Smooth muscle cell (in vitro differentiated cells): ENCODE measurements at regions not wholly inside any gene's neighbourhood (a gene's known extent, or its start where the extent isn't known, plus 50 kb on each side); places are given as distances from the start of the nearest gene placed in this dataset.

Experiments
- DNase-seq: peaks from one replicate; lab custom pipeline; 2025; ENCODE audit not compliant: unreplicated experiment; lab: John Stamatoyannopoulos, UW
- H2AFZ ChIP-seq: fragments of 200-600 bp; sonication (generic); 2 replicates; pipeline ENCODE4 v1.6.0; 2016; ENCODE audit warnings: antibody characterized with exemption, low read depth, mild to moderate bottlenecking
- H3F3A ChIP-seq: fragments of 200-600 bp; sonication (generic); 2 replicates; pipeline ENCODE4 v1.6.0; 2017; ENCODE audit warnings: antibody characterized with exemption, low read depth
- H3K27ac ChIP-seq: fragments of 200-600 bp; sonication (generic); 2 replicates; pipeline ENCODE4 v1.5.1; 2016; ENCODE audit warnings: low read depth, mild to moderate bottlenecking
- H3K27me3 ChIP-seq: fragments of 200-600 bp; sonication (generic); 2 replicates; pipeline ENCODE4 v1.6.1; 2016; ENCODE audit warnings: low read depth, mild to moderate bottlenecking
- H3K36me3 ChIP-seq: fragments of 200-600 bp; sonication (generic); 2 replicates; pipeline ENCODE4 v1.5.1; 2016; ENCODE audit warnings: low read depth
- H3K4me1 ChIP-seq: fragments of 200-600 bp; sonication (generic); 2 replicates; pipeline ENCODE4 v1.5.1; 2016; ENCODE audit warnings: low read depth
- H3K4me2 ChIP-seq: fragments of 200-600 bp; sonication (generic); 2 replicates; pipeline ENCODE4 v1.6.0; 2016; ENCODE audit warnings: mild to moderate bottlenecking
- H3K4me3 ChIP-seq: fragments of 200-600 bp; sonication (generic); 2 replicates; pipeline ENCODE4 v1.5.1; 2016; ENCODE audit warnings: mild to moderate bottlenecking
- H3K79me2 ChIP-seq: fragments of 200-600 bp; sonication (generic); 2 replicates; pipeline ENCODE4 v1.6.0; 2016; ENCODE audit warnings: low read depth, mild to moderate bottlenecking
- H3K9ac ChIP-seq: fragments of 200-600 bp; sonication (generic); 2 replicates; pipeline ENCODE4 v1.6.0; 2016; ENCODE audit warnings: low read depth
- H3K9me3 ChIP-seq: fragments of 200-600 bp; sonication (generic); replicated peaks from 2 replicates; pipeline ENCODE4 v1.5.1; 2016; ENCODE audit warnings: low read depth
- H4K20me1 ChIP-seq: fragments of 200-600 bp; sonication (generic); 2 replicates; pipeline ENCODE4 v1.6.0; 2016; ENCODE audit warnings: low read depth
- WGBS: methylation state at CpG from one replicate; pipeline ENCODE4 v1.1.7; 2016; ENCODE audit warnings: low lambda C conversion rate; 5-methylcytosine and 5-hydroxymethylcytosine counted together
- TF ChIP-seq, protein P1 (sequence below): fragments of 200-600 bp; sonication (generic); IDR thresholded peaks from 2 replicates; pipeline ENCODE4 v1.5.1; 2017; ENCODE audit warnings: borderline replicate concordance, mild to moderate bottlenecking, antibody characterized with exemption; ENCODE audit not compliant: insufficient read depth, poor library complexity, severe bottlenecking

- Histone ChIP-seq H3K79me2 (no peaks in the 10 kb centered on the region), H3F3A (no peaks in the 10 kb centered on the region), H3K9ac (no peak overlapping the region), H2AFZ (no peak overlapping the region), H3K36me3 (no peaks in the 10 kb centered on the region), H3K4me3 (no peak overlapping the region), H3K27ac (no peak overlapping the region), H3K27me3 (no peaks in the 10 kb centered on the region), H4K20me1 (no peaks in the 10 kb centered on the region), H3K9me3 (no peaks in the 10 kb centered on the region), H3K4me1 (no peaks in the 10 kb centered on the region), H3K4me2 (no peak overlapping the region)
- WGBS, result 89% methylated on average over 2 of the region's 2 CpGs
- no peak for DNase-seq
- TF ChIP-seq, protein P1, sequence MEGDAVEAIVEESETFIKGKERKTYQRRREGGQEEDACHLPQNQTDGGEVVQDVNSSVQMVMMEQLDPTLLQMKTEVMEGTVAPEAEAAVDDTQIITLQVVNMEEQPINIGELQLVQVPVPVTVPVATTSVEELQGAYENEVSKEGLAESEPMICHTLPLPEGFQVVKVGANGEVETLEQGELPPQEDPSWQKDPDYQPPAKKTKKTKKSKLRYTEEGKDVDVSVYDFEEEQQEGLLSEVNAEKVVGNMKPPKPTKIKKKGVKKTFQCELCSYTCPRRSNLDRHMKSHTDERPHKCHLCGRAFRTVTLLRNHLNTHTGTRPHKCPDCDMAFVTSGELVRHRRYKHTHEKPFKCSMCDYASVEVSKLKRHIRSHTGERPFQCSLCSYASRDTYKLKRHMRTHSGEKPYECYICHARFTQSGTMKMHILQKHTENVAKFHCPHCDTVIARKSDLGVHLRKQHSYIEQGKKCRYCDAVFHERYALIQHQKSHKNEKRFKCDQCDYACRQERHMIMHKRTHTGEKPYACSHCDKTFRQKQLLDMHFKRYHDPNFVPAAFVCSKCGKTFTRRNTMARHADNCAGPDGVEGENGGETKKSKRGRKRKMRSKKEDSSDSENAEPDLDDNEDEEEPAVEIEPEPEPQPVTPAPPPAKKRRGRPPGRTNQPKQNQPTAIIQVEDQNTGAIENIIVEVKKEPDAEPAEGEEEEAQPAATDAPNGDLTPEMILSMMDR, result no peak
Measured at GRCh38 chr20:18922898-18923297, 109.3 kb downstream of the SCP2D1 start.

DNA sequence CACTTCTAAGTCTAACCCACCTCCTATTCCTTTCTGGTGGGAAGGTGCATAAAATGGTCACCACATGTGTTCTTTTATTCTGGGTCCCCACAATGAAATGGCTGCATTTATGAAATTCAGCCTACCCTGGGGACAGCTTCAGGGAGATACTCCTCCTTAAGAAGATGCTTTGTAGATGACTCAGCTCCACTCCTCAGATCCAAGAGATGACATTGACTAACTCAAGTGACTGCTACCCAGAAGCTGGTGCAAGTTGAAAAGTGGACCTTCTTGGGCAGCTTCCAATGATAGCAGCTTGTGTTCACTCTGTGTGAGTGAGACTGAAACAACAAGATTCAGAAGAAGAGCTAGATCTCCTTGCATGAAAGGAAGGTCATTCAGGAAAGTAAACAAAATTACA lies 113.4 kb downstream of the SCP2D1 start:
- Histone ChIP-seq H3K79me2 (no peaks in the 10 kb centered on the region), H3K27ac (no peak overlapping the region), H3K4me3 (no peak overlapping the region), H4K20me1 (no peaks in the 10 kb centered on the region), H3K36me3 (no peaks in the 10 kb centered on the region), H3K4me2 (no peak overlapping the region), H3K27me3 (no peaks in the 10 kb centered on the region), H2AFZ (no peak overlapping the region), H3F3A (no peaks in the 10 kb centered on the region), H3K4me1 (no peaks in the 10 kb centered on the region), H3K9ac (no peak overlapping the region), H3K9me3 (no peaks in the 10 kb centered on the region)
- no peak for DNase-seq
- TF ChIP-seq, protein P1, result no peak

GRCh38 chr20:18928626-18929025 lies 115.0 kb downstream of the SCP2D1 start:
- Histone ChIP-seq H3K9me3 (no peaks in the 10 kb centered on the region), H3K4me1 (no peaks in the 10 kb centered on the region), H3K27me3 (no peaks in the 10 kb centered on the region), H3K79me2 (no peaks in the 10 kb centered on the region), H4K20me1 (no peaks in the 10 kb centered on the region), H3K36me3 (no peaks in the 10 kb centered on the region), H3K27ac (no peak overlapping the region), H3K4me2 (no peak overlapping the region), H2AFZ (no peak overlapping the region), H3F3A (no peaks in the 10 kb centered on the region), H3K4me3 (no peak overlapping the region), H3K9ac (no peak overlapping the region)
- DNase-seq, result no peak
- TF ChIP-seq, protein P1, result no peak

GRCh38 chr20:18929800-18930199 lies 116.2 kb downstream of the SCP2D1 start:
- Histone ChIP-seq H3K27ac (no peak overlapping the region), H3K27me3 (no peaks in the 10 kb centered on the region), H3K4me3 (no peak overlapping the region), H3K4me1 (no peaks in the 10 kb centered on the region), H4K20me1 (no peaks in the 10 kb centered on the region), H3K79me2 (no peaks in the 10 kb centered on the region), H3K9me3 (no peaks in the 10 kb centered on the region), H3K4me2 (no peak overlapping the region), H3K9ac (no peak overlapping the region), H2AFZ (no peak overlapping the region), H3F3A (no peaks in the 10 kb centered on the region), H3K36me3 (no peaks in the 10 kb centered on the region)
- WGBS, result 94% methylated on average over 1 of the region's 1 CpG
- DNase-seq, result no peak
- TF ChIP-seq, protein P1, result no peak
